ENCODE measurements at regions not wholly inside any gene's neighbourhood (a gene's known extent, or its start where the extent isn't known, plus 50 kb on each side); places are given as distances from the start of the nearest gene placed in this dataset.

GRCh38 chr4:177573507-177573906 lies 131.3 kb upstream of the AGA start:
- DNase-seq, result no peak

DNA sequence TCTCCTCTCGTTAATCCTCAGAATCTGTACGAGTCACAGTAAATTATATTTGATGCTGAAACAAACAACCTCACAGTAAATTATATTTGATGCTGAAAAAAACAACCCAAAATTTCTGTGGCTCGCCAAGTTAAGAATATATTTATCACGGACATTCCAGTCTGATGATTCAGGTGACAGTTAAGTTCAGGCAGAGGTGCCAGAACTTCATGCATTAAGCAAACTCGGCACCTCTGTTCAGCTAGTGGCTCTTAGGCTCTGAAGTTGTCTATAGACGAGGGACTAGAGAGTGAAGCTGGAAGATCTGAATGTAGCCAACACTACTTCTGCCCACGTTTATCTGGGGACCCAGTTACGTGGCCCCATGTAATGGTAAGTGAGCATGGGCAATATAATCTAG lies 132.2 kb upstream of the AGA start:
- no peak for DNase-seq

DNA sequence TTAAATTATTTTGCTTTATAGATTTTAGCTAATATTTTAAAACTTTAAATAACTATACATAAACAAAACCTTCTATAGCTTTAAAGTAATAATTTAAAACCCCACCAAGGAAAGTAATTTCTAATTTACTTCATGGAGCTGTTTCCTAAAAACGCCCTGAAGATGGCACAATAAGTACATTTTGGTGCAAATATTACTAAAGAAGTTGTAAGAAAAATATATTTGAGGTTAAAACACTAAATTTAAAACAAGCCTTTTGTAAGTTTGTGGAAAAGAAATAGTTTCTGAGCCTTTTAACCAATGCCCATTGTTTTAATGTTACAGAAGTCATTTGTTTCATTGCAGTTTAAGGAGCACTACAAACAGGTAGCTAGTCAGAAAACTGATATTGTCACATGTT lies 137.4 kb upstream of the AGA start:
- no peak for DNase-seq

- DNase-seq, result no peak
Measured at GRCh38 chr4:177582992-177583391, 140.8 kb upstream of the AGA start.

- no peak for DNase-seq
Measured at GRCh38 chr4:177587989-177588388, 145.8 kb upstream of the AGA start.

DNA sequence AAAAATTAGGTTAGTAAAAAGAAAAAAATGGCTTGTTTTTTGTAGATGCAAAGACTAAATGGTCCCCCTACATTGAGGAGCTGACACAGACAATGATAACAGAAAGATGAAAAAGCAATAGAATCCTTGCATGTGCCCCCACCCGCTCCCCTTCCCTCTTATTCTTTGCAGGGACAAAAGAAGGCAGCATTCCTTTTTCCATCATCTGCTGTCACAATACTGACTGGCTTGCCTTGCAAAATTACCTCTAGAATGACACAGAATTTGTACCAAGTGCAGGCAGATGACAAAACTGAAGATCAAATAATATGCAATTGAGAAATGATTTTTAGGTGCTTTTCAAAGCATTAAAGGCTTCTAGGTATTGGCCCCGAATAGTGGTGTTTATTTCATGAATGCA lies 153.1 kb upstream of the AGA start:
- no peak for DNase-seq

GRCh38 chr4:177596035-177596434 lies 153.8 kb upstream of the AGA start:
- no peak for DNase-seq

GRCh38 chr4:177596991-177597390 lies 154.8 kb upstream of the AGA start:
- DNase-seq, result no peak

DNA sequence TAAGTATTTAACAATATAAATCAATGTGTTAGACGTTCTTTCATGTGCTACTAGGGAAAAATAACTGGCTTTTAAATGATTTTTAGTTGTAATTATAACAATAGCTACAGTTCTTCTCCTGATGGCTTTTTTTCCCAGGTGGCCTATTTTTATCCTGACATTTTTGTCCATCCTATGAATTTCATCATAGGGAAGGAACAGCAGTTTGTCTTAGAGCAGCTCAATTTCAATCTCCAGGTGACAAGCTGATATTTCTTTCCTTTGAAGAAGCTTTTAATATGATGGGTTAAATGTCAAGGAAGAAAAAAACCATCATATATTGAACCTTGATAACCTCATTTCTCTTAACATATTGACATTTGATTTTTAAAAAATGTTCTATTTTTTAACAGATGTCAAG lies 163.0 kb upstream of the AGA start:
- no peak for DNase-seq

GRCh38 chr4:177607111-177607573 lies 164.9 kb upstream of the AGA start:
- no peak for DNase-seq

- DNase-seq, result no peak
Measured at GRCh38 chr4:177611974-177612664, 169.9 kb upstream of the AGA start.

GRCh38 chr4:177612684-177613083 lies 170.4 kb upstream of the AGA start:
- no peak for DNase-seq

DNA sequence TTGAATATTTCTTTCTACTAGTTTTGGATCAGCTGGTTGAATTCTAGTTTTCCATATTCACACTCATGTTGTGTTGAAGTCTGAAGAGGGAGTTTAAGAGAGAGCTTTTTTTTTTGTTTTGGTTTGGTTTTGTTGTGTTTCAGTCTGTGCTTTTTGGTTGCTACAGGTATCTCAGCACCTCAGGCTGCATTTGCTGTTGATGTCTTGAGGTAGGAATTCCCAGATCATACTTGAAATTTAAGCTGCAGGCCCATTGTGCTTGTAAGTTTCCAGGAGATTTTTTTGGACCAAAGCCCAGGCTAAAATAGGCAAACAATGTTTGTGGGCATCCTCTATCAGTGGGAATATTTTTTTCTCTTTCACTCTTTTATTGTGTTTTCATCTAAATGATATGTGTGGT lies 190.2 kb upstream of the AGA start:
- DNase-seq, result no peak

GRCh38 chr4:177638871-177639270 lies 196.6 kb upstream of the AGA start:
- DNase-seq, result no peak

DNA sequence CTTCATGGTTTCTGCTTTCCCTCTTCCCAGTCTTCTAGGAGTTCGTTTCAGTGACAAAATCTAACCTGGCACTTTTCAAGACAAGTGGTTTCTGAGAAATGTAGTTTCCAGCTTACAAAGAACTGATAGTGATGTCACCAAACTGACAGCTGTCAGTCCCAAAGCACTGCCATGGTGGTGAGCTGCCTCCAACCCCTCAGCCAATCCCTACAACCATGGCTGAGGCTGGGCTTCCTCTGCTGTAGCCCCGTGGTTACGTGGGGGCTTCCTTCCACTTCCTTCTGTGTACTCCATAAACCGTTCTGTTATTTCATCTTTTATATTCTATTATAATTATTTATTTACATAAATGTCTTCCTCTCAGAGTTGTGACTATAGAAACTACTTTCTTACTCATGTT lies 198.6 kb upstream of the AGA start:
- no peak for DNase-seq

DNA sequence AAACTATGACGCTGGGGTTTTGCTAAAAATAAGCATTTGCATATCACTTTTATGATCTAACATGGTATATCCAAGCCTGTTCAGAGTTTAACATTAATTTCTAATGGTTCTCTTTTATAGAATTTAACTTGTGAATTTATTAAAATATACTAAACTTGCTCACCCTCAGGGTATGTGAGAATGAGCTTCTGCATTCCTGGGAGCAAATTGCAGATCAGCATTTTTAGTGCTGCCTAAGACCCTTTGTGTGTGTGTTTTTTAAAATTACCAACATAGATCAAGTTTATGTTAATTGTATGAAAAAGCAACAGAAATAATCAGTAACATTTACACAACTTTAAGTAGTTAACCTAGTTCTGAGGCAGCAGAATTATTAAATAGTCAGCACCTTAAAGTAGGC lies 218.0 kb upstream of the AGA start:
- no peak for DNase-seq

DNA sequence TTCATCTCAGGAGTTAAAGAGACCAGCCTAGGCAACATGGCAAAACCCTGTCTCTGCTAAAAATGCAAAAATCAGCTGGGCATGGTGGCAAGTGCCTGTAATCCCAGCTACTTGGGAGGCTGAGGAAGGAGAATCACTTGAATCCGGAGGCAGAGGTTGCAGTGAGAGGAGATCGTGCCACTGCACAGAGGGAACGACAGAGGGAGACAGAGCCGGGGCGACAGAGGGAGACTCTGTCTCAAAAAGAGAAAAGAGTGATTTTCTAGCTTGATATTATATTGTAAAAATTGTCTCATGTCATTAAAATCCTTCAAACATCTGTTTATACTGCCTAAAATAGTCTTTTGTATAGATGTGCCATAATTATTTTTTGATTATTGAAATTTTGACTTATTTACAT lies 225.4 kb upstream of the AGA start:
- DNase-seq, result no peak

DNA sequence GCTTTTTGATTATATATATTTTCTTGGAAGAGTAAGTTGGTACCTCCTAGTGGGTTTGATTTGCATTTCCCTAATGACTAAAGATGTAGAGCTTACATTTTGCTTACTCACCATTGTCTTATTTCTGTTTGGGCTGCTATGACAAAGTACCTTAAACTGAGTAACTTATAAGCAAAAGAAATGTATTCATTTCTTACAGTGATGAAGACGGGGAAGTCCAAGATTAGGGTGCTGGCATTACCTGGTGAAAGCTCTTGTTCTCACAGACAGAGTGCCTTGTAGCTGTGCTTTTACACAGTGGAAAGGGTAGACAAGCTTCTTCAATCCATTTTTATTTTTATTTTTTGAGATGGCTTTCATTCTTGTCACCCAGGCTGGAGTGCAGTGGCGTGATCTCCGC lies 229.2 kb upstream of the AGA start:
- DNase-seq, result no peak

DNA sequence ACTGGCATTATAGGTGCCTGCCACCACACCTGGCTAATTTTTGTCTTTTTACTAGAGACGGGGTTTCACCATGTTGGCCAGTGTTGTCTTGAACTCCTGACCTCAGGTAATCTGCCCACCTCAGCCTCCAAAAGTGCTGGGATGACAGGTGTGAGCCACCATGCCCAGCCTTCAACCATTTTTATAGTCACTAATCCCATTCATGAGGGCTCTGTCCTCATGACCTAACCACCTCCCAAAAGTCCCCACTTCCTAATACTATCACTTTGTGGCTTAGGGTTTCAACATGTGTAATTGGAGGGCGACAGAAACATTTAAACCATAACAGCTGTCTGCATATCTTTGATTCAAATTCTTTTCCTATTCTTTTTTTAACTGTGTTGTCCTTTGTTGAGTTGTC lies 229.6 kb upstream of the AGA start:
- DNase-seq, result no peak

DNA sequence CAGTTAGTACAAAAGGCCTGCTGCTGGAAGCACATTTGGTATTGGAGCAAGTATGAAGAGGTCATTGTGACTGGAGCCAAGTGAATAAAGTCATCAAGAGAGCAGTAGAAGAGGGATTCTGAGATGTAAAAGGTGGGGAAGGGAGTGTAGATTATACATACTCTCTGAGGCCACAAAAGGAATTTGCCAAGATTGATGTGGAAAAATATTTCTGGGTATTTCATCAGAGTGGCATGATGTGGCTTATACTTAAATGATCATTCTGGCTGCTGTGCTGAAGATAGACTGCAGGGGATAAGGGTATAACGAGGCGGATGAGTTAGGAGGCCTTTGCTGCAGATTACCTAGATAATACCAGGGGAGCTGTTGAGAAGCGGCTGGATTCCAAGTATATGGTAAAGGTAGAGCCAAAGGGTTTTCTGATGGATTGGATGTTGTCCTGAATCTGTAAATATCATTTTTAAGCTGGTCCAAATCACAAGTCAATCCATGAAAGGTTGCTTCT lies 231.8 kb upstream of the AGA start:
- no peak for DNase-seq

DNA sequence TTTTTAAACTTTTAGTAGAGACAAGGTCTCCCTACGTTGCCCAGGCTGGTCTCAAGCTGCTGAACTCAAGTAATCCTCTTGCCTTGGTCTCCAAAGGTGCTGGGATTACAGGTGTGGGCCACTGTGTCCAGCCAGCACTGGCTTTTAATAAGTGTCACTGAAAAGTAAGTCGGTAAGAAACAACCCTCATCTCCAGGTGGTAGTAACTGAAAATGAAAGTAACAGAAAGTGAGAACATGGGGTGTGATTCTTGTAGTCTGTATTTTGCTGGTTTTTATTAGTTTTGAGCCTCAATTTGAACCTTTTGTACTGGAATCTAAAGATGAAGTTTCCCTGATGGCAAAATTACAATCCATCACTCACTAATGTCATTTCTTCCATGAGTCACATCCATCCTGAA lies 238.1 kb upstream of the AGA start:
- DNase-seq, result no peak

DNA sequence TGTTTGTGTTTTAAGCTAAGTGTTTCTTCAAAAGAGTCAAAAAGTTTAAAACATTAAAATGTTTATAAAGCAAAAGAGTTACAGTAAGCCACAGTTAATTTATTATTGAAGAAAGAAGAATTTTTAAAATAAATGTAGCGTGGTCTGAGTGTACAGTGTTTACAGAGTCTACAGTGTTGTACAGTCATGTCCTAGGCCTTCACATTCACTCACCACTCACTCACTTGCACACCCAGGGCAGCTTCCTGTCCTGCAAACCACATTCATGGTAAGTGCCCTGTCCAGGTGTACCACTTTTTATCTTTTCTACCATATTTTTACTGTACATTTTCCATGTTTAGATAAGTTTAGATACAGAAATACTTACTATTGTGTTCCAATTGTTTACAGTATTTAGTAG lies 239.7 kb upstream of the AGA start:
- no peak for DNase-seq

DNA sequence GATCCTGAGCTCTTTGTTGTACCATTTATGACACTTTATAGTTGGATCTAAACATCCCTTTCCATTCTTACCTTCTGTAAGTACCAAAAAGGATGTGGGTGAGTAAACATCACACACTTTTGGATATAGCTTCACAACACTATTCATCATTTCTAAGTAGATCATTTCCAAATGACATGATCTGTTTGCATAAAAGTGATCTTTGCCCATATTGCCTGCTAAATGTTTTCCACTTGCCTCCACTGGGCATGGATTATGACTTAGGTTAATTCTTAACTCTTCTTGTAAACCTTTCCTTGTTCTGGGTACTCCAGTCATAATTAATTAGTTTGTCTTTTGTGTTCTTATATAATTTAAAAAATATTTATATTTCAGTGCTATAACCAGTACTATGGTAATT lies 244.9 kb upstream of the AGA start:
- DNase-seq, result no peak

- no peak for DNase-seq
Measured at GRCh38 chr4:177692907-177693306, 250.7 kb upstream of the AGA start.

DNA sequence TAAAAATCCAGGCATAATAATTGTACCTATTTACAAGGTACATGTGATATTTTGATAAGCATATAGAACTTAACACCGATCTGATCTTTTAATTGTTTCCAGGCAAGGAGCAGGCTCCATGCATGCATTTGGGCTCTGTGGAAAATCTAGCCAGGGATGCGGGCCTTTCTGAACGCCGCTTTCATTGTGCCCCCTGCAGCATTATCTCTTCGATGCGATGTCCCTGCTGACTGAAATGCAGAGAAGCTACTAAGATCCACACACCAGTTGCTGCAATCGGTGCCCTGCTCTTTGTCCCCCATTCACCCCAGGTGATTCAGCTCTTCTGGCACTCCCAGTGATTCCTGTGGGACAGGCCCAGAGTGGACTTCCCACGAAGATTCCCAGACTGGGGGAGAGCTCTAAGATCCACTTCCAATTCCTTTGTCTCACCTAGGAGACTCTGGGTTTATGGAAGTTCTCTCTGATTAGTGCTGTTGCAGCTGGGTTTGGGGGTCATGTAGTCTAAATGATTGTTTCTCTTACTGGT lies 254.3 kb upstream of the AGA start:
- DNase-seq, result no peak

Data from right forelimb (tissue), 1 donor.